SK-N-SH treated with all-trans-retinoic acid at 6 μM for 48 hours (cell line): ENCODE measurements at regions not wholly inside any gene's neighbourhood (a gene's known extent, or its start where the extent isn't known, plus 50 kb on each side); places are given as distances from the start of the nearest gene placed in this dataset.

Experiments
- ARNTL ChIP-seq: fragments of 450-650 bp; formaldehyde crosslinking; IDR thresholded peaks from 2 replicates; pipeline ENCODE4 v1.5.0; 2020; ENCODE audit warnings: low read depth, mild to moderate bottlenecking, moderate library complexity, borderline replicate concordance
- ZFP3 ChIP-seq: fragments of 250-450 bp; sonication (Bioruptor Pico); IDR thresholded peaks from 2 replicates; pipeline ENCODE4 v1.5.0; 2020; ENCODE audit warnings: mild to moderate bottlenecking, moderate library complexity
- ZFP30 ChIP-seq: fragments of 450-650 bp; formaldehyde crosslinking; IDR thresholded peaks from 2 replicates; pipeline ENCODE4 v1.5.0; 2022; ENCODE audit warnings: mild to moderate bottlenecking, moderate library complexity
- ZNF70 ChIP-seq: fragments of 450-650 bp; formaldehyde crosslinking; IDR thresholded peaks from 2 replicates; pipeline ENCODE4 v1.5.0; 2020; ENCODE audit warnings: mild to moderate bottlenecking, moderate library complexity

DNA sequence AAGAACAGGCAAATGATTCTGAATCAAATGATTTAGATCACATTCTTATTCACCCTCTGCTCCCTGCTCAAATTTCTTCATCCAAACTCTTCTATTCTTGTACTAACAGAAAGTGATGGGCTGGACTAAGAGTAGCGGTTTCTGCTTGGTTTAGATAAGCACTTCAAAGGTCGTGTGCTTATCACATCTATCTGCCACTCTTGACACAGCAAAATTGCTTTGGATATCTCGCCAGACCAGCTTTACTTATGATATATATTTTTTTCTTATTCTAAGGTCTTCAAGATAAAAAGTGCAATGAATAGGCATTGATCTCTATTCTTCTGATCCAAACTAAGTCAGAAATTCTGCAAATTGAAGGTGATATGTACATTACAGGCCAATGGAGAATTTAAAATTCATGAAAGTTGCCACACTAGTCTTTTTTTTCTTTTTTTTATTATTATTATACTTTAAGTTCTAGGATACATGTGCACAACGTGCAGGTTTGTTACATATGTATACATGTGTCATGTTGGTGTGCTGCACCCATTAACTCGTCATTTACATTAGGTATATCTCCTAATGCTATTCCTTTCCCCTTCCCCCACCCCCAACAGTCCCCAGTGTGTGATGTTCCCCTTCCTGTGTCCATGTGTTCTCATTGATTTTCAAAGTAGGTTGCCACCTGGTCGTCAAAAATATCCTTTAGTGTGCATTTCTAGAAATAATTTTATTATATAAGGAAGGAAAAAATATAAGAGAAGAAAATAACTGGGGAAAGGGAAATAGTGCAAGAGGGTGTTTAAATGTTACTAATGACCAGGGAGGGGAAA is 1941.0 kb upstream of the RAG2 start:
- no peak for TF ChIP-seq ZFP3 (CRISPR knock-in tag)
- no peak for TF ChIP-seq ZFP30 (CRISPR knock-in tag)
- TF ChIP-seq ZNF70: no peak
- TF ChIP-seq ARNTL (CRISPR knock-in tag): no peak
